ENCODE measurements at regions not wholly inside any gene's neighbourhood (a gene's known extent, or its start where the extent isn't known, plus 50 kb on each side); places are given as distances from the start of the nearest gene placed in this dataset.

DNA sequence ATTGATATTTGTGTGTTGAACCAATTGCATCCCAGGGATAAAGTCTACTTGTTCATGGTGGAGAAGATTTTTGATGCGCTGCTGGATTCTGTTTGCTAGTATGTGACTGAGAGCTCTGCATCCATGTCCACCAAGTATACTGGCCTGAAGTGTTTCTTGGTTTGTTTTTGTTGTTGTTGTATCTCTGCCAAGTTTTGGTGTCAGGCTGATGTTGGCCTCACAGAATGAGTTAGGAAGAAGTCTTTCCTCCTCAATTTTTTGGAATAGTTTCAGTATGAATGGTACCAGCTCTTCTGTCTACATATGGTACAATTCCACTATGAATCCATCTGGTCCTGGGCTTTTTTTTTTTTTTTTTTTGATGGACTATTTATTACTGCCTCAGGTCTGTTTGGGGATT, 50.9 kb upstream of the OSTN start:
- no peaks in the 10 kb centered on the region for H3K27me3 Mint-ChIP-seq
- POLR2A ChIA-PET: no interaction called here
- DNase-seq (no peak), ATAC-seq (replicated peaks in 1 of 4) (no peak)
- Histone ChIP-seq H3K27me3 (replicated peaks in 1 of 2; ENCODE audit: control insufficient read depth in 2 of 2, extremely low read depth in 1 of 2, insufficient read depth in 2 of 2, low read length in 1 of 2) (no peaks in the 10 kb centered on the region), H3K36me3 (ENCODE audit: control insufficient read depth in 2 of 2, extremely low read depth in 1 of 2, insufficient read depth in 1 of 2, low read length in 1 of 2) (no peaks in the 10 kb centered on the region), H3K27ac (ENCODE audit: low read length) (no peak overlapping the region), H3K4me1 (ENCODE audit: control insufficient read depth in 1 of 2, extremely low read depth in 1 of 2, insufficient read depth in 2 of 2, low read length in 2 of 2) (no peaks in the 10 kb centered on the region), H3K4me3 (ENCODE audit: control insufficient read depth in 1 of 2, extremely low read depth in 1 of 2, low read length in 1 of 2) (no peak overlapping the region), H3K9me3 (no peaks in the 10 kb centered on the region)
- CTCF ChIA-PET: no interaction called here
- H3K4me1 Mint-ChIP-seq: no peaks in the 10 kb centered on the region
- peaks cover 8 to 14% (median 12%) of the 10 kb centered on the region in 3 donors for H3K9me3 Mint-ChIP-seq
- WGBS (ENCODE audit: insufficient coverage): 90% methylated on average over 1 of the region's 1 CpG
- H3K27ac Mint-ChIP-seq: no peak overlapping the region
- H3K4me3 Mint-ChIP-seq: no peak overlapping the region
- H3K36me3 Mint-ChIP-seq: no peaks in the 10 kb centered on the region

DNA sequence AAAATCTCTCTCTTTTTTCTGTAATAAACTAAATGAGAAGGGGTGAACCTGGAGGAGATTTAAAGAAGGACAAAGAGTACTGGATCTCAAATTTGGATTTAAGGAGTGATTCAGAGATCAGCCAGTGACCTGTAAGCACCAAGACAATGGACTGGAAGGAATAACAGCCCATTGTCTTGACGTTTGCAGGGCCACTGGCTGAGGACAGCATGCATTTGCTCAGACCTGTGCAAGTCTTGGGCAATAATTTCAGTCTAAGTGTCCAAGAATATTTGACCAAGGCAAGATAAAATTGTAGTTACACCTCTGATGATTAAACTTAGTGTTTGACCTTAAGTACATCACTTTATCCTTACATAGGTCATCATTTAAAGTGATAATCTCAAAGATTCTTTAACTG, 55.8 kb upstream of the OSTN start:
- POLR2A ChIA-PET: interaction anchor here in 1 of 2 donors (0.6 kb wide), 1 partner anchor 57 kb away, joined by 3 read pairs; no protein-coding TSS in a partner anchor
- no peak overlapping the region for H3K27ac ChIP-seq (ENCODE audit: low read length)
- WGBS (ENCODE audit: insufficient coverage): no CpG with 5 or more reads among the region's 1 CpG
- ATAC-seq (replicated peaks in 1 of 4) (no peak), DNase-seq (no peak)
- peaks cover 3 to 18% (median 8%) of the 10 kb centered on the region in 3 donors for H3K9me3 Mint-ChIP-seq
- no peak overlapping the region for H3K27ac Mint-ChIP-seq
- H3K4me1 ChIP-seq (ENCODE audit: control insufficient read depth in 1 of 2, extremely low read depth in 1 of 2, insufficient read depth in 2 of 2, low read length in 2 of 2): no peaks in the 10 kb centered on the region
- CTCF ChIA-PET: no interaction called here
- no peak overlapping the region for H3K4me3 Mint-ChIP-seq
- H3K36me3 ChIP-seq (ENCODE audit: control insufficient read depth in 2 of 2, extremely low read depth in 1 of 2, insufficient read depth in 1 of 2, low read length in 1 of 2): no peaks in the 10 kb centered on the region
- H3K4me1 Mint-ChIP-seq: no peaks in the 10 kb centered on the region
- no peak overlapping the region for H3K4me3 ChIP-seq (ENCODE audit: control insufficient read depth in 1 of 2, extremely low read depth in 1 of 2, low read length in 1 of 2)
- H3K27me3 ChIP-seq (replicated peaks in 1 of 2; ENCODE audit: control insufficient read depth in 2 of 2, extremely low read depth in 1 of 2, insufficient read depth in 2 of 2, low read length in 1 of 2): no peaks in the 10 kb centered on the region
- H3K9me3 ChIP-seq: no peaks in the 10 kb centered on the region
- H3K36me3 Mint-ChIP-seq: no peaks in the 10 kb centered on the region
- H3K27me3 Mint-ChIP-seq: no peaks in the 10 kb centered on the region

DNA sequence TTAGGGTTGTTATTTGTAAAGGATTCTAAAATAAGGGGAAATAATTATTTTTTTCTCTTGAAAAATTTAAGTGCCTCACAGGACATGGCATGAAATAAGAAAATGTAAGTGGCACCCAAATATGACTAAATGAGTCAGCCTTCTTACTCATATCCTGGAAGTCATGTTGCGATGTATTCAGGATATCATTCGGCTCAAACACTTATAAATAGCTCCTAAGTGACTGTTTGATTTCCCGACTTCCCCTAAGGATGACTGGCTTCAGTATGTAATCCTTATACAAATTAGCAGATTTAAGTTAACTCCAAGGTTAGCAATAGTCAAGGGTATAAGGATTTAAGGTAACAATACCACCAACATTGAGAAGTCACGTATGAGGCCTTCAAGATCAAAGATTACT, 57.3 kb upstream of the OSTN start:
- CTCF ChIA-PET: no interaction called here
- no peaks in the 10 kb centered on the region for H3K4me1 ChIP-seq (ENCODE audit: control insufficient read depth in 1 of 2, extremely low read depth in 1 of 2, insufficient read depth in 2 of 2, low read length in 2 of 2)
- no peaks in the 10 kb centered on the region for H3K36me3 Mint-ChIP-seq
- H3K27me3 Mint-ChIP-seq: no peaks in the 10 kb centered on the region
- no peaks in the 10 kb centered on the region for H3K36me3 ChIP-seq (ENCODE audit: control insufficient read depth in 2 of 2, extremely low read depth in 1 of 2, insufficient read depth in 1 of 2, low read length in 1 of 2)
- no CpG with 5 or more reads among the region's 4 CpGs for WGBS (ENCODE audit: insufficient coverage)
- no peaks in the 10 kb centered on the region for H3K9me3 ChIP-seq
- no peaks in the 10 kb centered on the region for H3K4me1 Mint-ChIP-seq
- H3K27me3 ChIP-seq (replicated peaks in 1 of 2; ENCODE audit: control insufficient read depth in 2 of 2, extremely low read depth in 1 of 2, insufficient read depth in 2 of 2, low read length in 1 of 2): no peaks in the 10 kb centered on the region
- no peak overlapping the region for H3K27ac ChIP-seq (ENCODE audit: low read length)
- DNase-seq (no peak), ATAC-seq (replicated peaks in 1 of 4) (no peak)
- H3K4me3 ChIP-seq (ENCODE audit: control insufficient read depth in 1 of 2, extremely low read depth in 1 of 2, low read length in 1 of 2): no peak overlapping the region
- no peak overlapping the region for H3K4me3 Mint-ChIP-seq
- POLR2A ChIA-PET: no interaction called here
- peaks cover 3 to 16% (median 5%) of the 10 kb centered on the region in 3 donors for H3K9me3 Mint-ChIP-seq
- no peak overlapping the region for H3K27ac Mint-ChIP-seq

DNA sequence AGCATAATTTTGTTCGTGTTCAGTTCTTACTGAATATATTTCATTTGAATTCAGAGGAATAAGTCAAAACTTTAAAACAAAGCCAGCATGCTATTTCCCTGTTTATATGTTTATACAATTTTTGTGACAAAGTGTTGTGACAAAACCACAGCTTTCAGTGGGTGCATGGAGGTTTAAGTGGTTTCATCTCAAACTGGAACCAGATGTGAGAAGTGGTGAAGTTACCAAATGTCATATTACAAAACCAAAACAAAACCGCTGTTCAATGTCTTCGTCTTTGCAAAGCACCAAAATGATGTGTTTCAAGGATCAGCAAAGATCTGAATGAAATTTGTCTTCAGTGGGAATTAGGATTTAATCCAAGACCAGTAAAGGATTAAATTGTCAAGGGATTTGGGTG, 59.3 kb upstream of the OSTN start:
- WGBS (ENCODE audit: insufficient coverage): no CpG with 5 or more reads among the region's 3 CpGs
- no peaks in the 10 kb centered on the region for H3K9me3 ChIP-seq
- H3K36me3 ChIP-seq (ENCODE audit: control insufficient read depth in 2 of 2, extremely low read depth in 1 of 2, insufficient read depth in 1 of 2, low read length in 1 of 2): no peaks in the 10 kb centered on the region
- no peaks in the 10 kb centered on the region for H3K4me1 Mint-ChIP-seq
- no peaks in the 10 kb centered on the region for H3K27me3 Mint-ChIP-seq
- H3K9me3 Mint-ChIP-seq: peaks cover 0 to 18% (median 9%) of the 10 kb centered on the region in 3 donors
- ATAC-seq (replicated peaks in 1 of 4): no peak
- H3K4me3 Mint-ChIP-seq: no peak overlapping the region
- ChIA-PET POLR2A (no interaction called here), CTCF (no interaction called here)
- no peaks in the 10 kb centered on the region for H3K36me3 Mint-ChIP-seq
- H3K27ac ChIP-seq (ENCODE audit: low read length): no peak overlapping the region
- no peaks in the 10 kb centered on the region for H3K4me1 ChIP-seq (ENCODE audit: control insufficient read depth in 1 of 2, extremely low read depth in 1 of 2, insufficient read depth in 2 of 2, low read length in 2 of 2)
- H3K27me3 ChIP-seq (replicated peaks in 1 of 2; ENCODE audit: control insufficient read depth in 2 of 2, extremely low read depth in 1 of 2, insufficient read depth in 2 of 2, low read length in 1 of 2): no peaks in the 10 kb centered on the region
- DNase-seq: no peak
- no peak overlapping the region for H3K4me3 ChIP-seq (ENCODE audit: control insufficient read depth in 1 of 2, extremely low read depth in 1 of 2, low read length in 1 of 2)
- H3K27ac Mint-ChIP-seq: no peak overlapping the region

DNA sequence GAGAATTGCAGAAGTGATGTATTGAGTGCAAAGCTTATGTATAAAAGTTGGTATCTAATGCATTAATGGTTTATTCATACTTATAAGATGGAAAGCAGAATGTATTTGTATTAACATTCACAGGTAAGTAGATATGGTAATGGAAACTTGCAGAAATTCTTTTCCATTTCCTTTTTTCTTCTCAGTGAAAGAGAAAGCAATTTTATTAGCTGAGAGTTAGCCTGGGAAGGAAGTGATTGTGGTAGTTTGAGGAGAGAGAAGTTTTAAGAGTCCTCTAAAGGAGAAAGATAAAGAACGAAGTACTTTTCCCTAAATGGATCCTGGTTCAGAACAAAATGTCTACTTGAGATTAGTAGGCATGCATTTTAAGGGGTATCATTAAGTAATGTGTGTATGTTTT, 60.1 kb upstream of the OSTN start:
- Histone ChIP-seq H3K9me3 (no peaks in the 10 kb centered on the region), H3K4me1 (ENCODE audit: control insufficient read depth in 1 of 2, extremely low read depth in 1 of 2, insufficient read depth in 2 of 2, low read length in 2 of 2) (no peaks in the 10 kb centered on the region), H3K4me3 (ENCODE audit: control insufficient read depth in 1 of 2, extremely low read depth in 1 of 2, low read length in 1 of 2) (no peak overlapping the region), H3K36me3 (ENCODE audit: control insufficient read depth in 2 of 2, extremely low read depth in 1 of 2, insufficient read depth in 1 of 2, low read length in 1 of 2) (no peaks in the 10 kb centered on the region), H3K27me3 (replicated peaks in 1 of 2; ENCODE audit: control insufficient read depth in 2 of 2, extremely low read depth in 1 of 2, insufficient read depth in 2 of 2, low read length in 1 of 2) (no peaks in the 10 kb centered on the region), H3K27ac (ENCODE audit: low read length) (no peak overlapping the region)
- Mint-ChIP-seq H3K27ac (no peak overlapping the region), H3K36me3 (no peaks in the 10 kb centered on the region), H3K4me1 (no peaks in the 10 kb centered on the region), H3K27me3 (no peaks in the 10 kb centered on the region), H3K4me3 (no peak overlapping the region), H3K9me3 (peaks cover 0 to 18% (median 11%) of the 10 kb centered on the region in 3 donors)
- ATAC-seq (replicated peaks in 1 of 4) (no peak), DNase-seq (no peak)
- WGBS (ENCODE audit: insufficient coverage): no CpG with 5 or more reads among the region's 1 CpG
- ChIA-PET CTCF (no interaction called here), POLR2A (no interaction called here)

DNA sequence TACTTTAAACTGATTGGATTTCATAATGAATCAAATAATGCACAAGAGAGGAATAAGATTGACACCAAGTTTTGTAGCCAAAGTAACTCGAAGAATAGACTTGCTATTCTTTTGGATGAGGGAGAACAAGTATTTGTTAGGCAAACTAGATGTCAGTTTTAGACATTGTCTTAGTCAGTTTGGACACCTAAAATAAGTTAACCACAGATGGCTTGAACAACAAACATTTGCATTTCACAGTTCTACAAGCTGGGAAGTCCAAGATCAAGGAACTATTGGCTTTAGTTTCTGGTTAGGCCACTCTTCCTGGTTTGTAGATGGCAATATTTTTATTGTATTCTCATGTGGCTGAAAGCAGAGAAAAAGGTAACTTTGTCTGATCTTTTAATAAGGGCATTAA, 61.3 kb upstream of the OSTN start:
- DNase-seq: no peak
- POLR2A ChIA-PET: no interaction called here
- peaks cover 0 to 18% (median 11%) of the 10 kb centered on the region in 3 donors for H3K9me3 Mint-ChIP-seq
- Histone ChIP-seq H3K4me1 (ENCODE audit: control insufficient read depth in 1 of 2, extremely low read depth in 1 of 2, insufficient read depth in 2 of 2, low read length in 2 of 2) (no peaks in the 10 kb centered on the region), H3K9me3 (no peaks in the 10 kb centered on the region), H3K4me3 (ENCODE audit: control insufficient read depth in 1 of 2, extremely low read depth in 1 of 2, low read length in 1 of 2) (no peak overlapping the region), H3K36me3 (ENCODE audit: control insufficient read depth in 2 of 2, extremely low read depth in 1 of 2, insufficient read depth in 1 of 2, low read length in 1 of 2) (no peaks in the 10 kb centered on the region), H3K27ac (ENCODE audit: low read length) (no peak overlapping the region), H3K27me3 (replicated peaks in 1 of 2; ENCODE audit: control insufficient read depth in 2 of 2, extremely low read depth in 1 of 2, insufficient read depth in 2 of 2, low read length in 1 of 2) (no peaks in the 10 kb centered on the region)
- no peak overlapping the region for H3K4me3 Mint-ChIP-seq
- CTCF ChIA-PET: no interaction called here
- no peaks in the 10 kb centered on the region for H3K27me3 Mint-ChIP-seq
- H3K36me3 Mint-ChIP-seq: no peaks in the 10 kb centered on the region
- no peaks in the 10 kb centered on the region for H3K4me1 Mint-ChIP-seq
- H3K27ac Mint-ChIP-seq: no peak overlapping the region
- ATAC-seq (replicated peaks in 1 of 4): no peak
- WGBS (ENCODE audit: insufficient coverage): no CpG with 5 or more reads among the region's 1 CpG

DNA sequence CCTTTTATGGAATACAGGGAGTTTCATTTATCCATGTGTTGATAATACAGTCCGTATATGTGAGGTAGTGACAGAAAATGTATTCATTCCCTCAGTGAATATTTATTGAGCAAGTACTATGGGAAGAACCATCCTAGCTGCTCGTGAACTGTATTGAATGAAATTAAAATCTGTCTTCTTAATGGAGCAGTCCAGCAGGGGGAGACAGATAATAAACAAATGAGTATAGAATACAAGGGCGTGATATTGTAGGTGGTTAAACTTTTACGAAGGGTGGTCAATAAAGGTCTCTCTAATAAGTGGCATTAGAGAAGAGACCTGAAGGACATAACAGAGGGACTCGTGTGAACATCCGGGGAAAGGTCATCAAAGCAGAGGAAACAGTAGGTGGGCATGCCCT, 62.7 kb upstream of the OSTN start:
- CTCF ChIA-PET: no interaction called here
- H3K36me3 Mint-ChIP-seq: no peaks in the 10 kb centered on the region
- no peaks in the 10 kb centered on the region for H3K27me3 ChIP-seq (replicated peaks in 1 of 2; ENCODE audit: control insufficient read depth in 2 of 2, extremely low read depth in 1 of 2, insufficient read depth in 2 of 2, low read length in 1 of 2)
- no peak overlapping the region for H3K27ac ChIP-seq (ENCODE audit: low read length)
- no peaks in the 10 kb centered on the region for H3K4me1 ChIP-seq (ENCODE audit: control insufficient read depth in 1 of 2, extremely low read depth in 1 of 2, insufficient read depth in 2 of 2, low read length in 2 of 2)
- no peaks in the 10 kb centered on the region for H3K36me3 ChIP-seq (ENCODE audit: control insufficient read depth in 2 of 2, extremely low read depth in 1 of 2, insufficient read depth in 1 of 2, low read length in 1 of 2)
- WGBS (ENCODE audit: insufficient coverage): 92% methylated on average over 6 of the region's 6 CpGs
- H3K4me1 Mint-ChIP-seq: no peaks in the 10 kb centered on the region
- DNase-seq: no peak
- no peaks in the 10 kb centered on the region for H3K27me3 Mint-ChIP-seq
- no peak for ATAC-seq (replicated peaks in 1 of 4)
- no peaks in the 10 kb centered on the region for H3K9me3 ChIP-seq
- no peak overlapping the region for H3K4me3 ChIP-seq (ENCODE audit: control insufficient read depth in 1 of 2, extremely low read depth in 1 of 2, low read length in 1 of 2)
- H3K27ac Mint-ChIP-seq: no peak overlapping the region
- H3K4me3 Mint-ChIP-seq: no peak overlapping the region
- H3K9me3 Mint-ChIP-seq: peaks cover 0 to 18% (median 11%) of the 10 kb centered on the region in 3 donors
- POLR2A ChIA-PET: no interaction called here

Data from T-cell (primary cell).